ENCODE measurements at regions not wholly inside any gene's neighbourhood (a gene's known extent, or its start where the extent isn't known, plus 50 kb on each side); places are given as distances from the start of the nearest gene placed in this dataset.

DNA sequence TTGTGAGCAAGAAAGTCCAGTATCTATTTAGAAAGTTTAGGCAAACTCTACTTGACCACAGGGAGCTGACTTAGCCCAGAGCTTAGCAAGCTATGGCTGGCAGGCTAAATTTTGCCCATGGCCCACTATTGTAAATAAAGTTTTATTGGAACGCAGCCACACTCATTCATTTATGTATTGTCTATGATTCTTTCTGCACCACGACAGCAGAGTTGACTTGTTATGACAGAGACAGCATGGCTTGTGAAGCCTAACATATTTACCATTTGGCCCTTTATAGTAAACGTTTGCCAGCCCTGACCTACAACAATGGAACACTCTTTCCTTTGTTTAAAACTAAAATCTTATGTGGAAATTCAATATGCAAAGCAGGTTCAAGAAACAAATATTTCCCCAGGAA, 100.0 kb upstream of the ZFHX3 start (continued):
- TF ChIP-seq, protein P1, sequence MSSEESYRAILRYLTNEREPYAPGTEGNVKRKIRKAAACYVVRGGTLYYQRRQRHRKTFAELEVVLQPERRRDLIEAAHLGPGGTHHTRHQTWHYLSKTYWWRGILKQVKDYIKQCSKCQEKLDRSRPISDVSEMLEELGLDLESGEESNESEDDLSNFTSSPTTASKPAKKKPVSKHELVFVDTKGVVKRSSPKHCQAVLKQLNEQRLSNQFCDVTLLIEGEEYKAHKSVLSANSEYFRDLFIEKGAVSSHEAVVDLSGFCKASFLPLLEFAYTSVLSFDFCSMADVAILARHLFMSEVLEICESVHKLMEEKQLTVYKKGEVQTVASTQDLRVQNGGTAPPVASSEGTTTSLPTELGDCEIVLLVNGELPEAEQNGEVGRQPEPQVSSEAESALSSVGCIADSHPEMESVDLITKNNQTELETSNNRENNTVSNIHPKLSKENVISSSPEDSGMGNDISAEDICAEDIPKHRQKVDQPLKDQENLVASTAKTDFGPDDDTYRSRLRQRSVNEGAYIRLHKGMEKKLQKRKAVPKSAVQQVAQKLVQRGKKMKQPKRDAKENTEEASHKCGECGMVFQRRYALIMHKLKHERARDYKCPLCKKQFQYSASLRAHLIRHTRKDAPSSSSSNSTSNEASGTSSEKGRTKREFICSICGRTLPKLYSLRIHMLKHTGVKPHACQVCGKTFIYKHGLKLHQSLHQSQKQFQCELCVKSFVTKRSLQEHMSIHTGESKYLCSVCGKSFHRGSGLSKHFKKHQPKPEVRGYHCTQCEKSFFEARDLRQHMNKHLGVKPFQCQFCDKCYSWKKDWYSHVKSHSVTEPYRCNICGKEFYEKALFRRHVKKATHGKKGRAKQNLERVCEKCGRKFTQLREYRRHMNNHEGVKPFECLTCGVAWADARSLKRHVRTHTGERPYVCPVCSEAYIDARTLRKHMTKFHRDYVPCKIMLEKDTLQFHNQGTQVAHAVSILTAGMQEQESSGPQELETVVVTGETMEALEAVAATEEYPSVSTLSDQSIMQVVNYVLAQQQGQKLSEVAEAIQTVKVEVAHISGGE (CRISPR knock-in tag; IDR thresholded peaks at IDR 0.05), result no peak
- TF ChIP-seq POU2F2 (IDR thresholded peaks at IDR 0.05; ENCODE audit: borderline replicate concordance, low read depth, low read length), result no peak
- no peak for TF ChIP-seq RB1 (IDR thresholded peaks at IDR 0.05; ENCODE audit: borderline replicate concordance)
- TF ChIP-seq STAT1 (conservative IDR thresholded peaks at IDR 0.05), result no peak

DNA sequence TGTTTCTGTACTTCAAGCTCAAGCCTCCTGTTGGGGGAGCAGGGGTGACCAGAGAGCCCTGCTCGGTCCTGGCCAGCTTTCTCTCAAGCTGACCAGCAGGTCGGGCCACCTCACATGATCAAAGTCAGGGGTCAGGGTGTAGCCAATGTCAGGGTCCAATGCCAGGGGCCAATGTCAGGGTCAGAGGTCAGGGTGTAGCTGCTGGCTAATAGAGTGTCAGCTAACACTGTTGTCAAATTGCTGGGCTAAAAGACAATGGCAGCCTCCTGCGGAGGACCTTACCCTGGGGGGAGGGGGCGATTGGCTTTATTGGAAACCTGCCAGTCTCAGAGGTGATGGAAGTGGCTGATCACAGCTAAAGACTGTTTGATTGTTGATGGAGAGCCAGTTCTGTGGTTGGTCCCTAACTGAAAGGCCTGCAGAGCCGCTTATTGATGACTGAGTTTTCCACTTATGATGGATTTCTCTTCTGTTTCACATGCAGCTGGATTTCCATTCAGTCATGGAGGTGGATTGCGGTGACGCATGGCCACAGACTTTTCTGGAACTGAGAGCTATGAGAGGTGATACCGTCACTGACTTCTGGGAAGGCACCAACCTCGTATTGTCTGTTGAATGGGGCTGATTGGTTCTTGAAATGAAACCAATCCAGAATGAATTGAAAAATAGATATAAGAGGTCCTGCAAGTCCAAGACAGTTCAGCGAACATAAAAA, 97.4 kb upstream of the ZFHX3 start:
- intact Hi-C loops (cut with micrococcal nuclease; ENCODE audit: unreplicated experiment) (no loop called here), in situ Hi-C loops (cut with MboI) (no loop called here)
- DNase-seq (ENCODE audit: low read depth, low spot score) (no peak), FAIRE-seq (no peak), ATAC-seq (no peak)
- WGBS (ENCODE audit: insufficient coverage, insufficient replicate concordance, low lambda C conversion rate, missing lambda C conversion rate), result 36% methylated on average over 10 of the region's 10 CpGs
- Histone ChIP-seq H3K9me3 (replicated peaks; ENCODE audit: control insufficient read depth, insufficient read depth, low read length) (no peaks in the 10 kb centered on the region; the same call in 2 of the 3 replicates), H4K20me1 (ENCODE audit: control insufficient read depth, insufficient read depth) (no peaks in the 10 kb centered on the region), H3K27ac (ENCODE audit: control insufficient read depth, insufficient read depth) (no peak overlapping the region), H3K36me3 (ENCODE audit: control insufficient read depth in 2 of 2, insufficient read depth in 2 of 2, low read length in 1 of 2) (no peaks in the 10 kb centered on the region), H3K4me1 (ENCODE audit: control insufficient read depth, insufficient read depth, low read length) (no peaks in the 10 kb centered on the region), H3K4me2 (ENCODE audit: control insufficient read depth, insufficient read depth) (no peak overlapping the region), H3K27me3 (replicated peaks in 1 of 2; ENCODE audit: control insufficient read depth in 2 of 2, insufficient read depth in 2 of 2, low read length in 1 of 2) (peaks cover 0 to 3% of the 10 kb centered on the region in 2 experiments; a peak in 3 of 4 replicates), H3K4me3 (no peak overlapping the region), H3K79me2 (ENCODE audit: control insufficient read depth, insufficient read depth, low read length) (no peaks in the 10 kb centered on the region), H2AFZ (ENCODE audit: control insufficient read depth, low read depth, low read length) (no peak overlapping the region), H3K9ac (ENCODE audit: control insufficient read depth, insufficient read depth, low read length) (no peak overlapping the region)
- RAD21 ChIA-PET (ENCODE audit: unreplicated experiment), result no interaction called here
- SMC1A ChIA-PET (ENCODE audit: uncharacterized antibody, unreplicated experiment), result no interaction called here
- BruUV-seq (replicated peaks), result no TSS peak
- CTCF ChIA-PET, result no interaction called here
- POLR2A ChIA-PET, result no interaction called here
- TF ChIP-seq CREM (IDR thresholded peaks at IDR 0.05; ENCODE audit: low read depth) (no peak), MEF2A (IDR thresholded peaks at IDR 0.05; ENCODE audit: insufficient read depth, low read depth, low read length) (no peak), ZNF274 (IDR thresholded peaks at IDR 0.05; ENCODE audit: insufficient read depth, insufficient read length) (no peak), MYB (IDR thresholded peaks at IDR 0.05; ENCODE audit: borderline replicate concordance, low read depth, low read length) (no peak), STAT3 (IDR thresholded peaks at IDR 0.05; ENCODE audit: low read depth, low read length) (no peak), TBL1XR1 (IDR thresholded peaks at IDR 0.05; ENCODE audit: low read depth, low read length) (no peak), ZNF217 (IDR thresholded peaks at IDR 0.05) (no peak)
- TF ChIP-seq, protein P2, sequence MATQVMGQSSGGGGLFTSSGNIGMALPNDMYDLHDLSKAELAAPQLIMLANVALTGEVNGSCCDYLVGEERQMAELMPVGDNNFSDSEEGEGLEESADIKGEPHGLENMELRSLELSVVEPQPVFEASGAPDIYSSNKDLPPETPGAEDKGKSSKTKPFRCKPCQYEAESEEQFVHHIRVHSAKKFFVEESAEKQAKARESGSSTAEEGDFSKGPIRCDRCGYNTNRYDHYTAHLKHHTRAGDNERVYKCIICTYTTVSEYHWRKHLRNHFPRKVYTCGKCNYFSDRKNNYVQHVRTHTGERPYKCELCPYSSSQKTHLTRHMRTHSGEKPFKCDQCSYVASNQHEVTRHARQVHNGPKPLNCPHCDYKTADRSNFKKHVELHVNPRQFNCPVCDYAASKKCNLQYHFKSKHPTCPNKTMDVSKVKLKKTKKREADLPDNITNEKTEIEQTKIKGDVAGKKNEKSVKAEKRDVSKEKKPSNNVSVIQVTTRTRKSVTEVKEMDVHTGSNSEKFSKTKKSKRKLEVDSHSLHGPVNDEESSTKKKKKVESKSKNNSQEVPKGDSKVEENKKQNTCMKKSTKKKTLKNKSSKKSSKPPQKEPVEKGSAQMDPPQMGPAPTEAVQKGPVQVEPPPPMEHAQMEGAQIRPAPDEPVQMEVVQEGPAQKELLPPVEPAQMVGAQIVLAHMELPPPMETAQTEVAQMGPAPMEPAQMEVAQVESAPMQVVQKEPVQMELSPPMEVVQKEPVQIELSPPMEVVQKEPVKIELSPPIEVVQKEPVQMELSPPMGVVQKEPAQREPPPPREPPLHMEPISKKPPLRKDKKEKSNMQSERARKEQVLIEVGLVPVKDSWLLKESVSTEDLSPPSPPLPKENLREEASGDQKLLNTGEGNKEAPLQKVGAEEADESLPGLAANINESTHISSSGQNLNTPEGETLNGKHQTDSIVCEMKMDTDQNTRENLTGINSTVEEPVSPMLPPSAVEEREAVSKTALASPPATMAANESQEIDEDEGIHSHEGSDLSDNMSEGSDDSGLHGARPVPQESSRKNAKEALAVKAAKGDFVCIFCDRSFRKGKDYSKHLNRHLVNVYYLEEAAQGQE (IDR thresholded peaks at IDR 0.05; ENCODE audit: low read depth, low read length), result no peak
- TF ChIP-seq, protein P3, sequence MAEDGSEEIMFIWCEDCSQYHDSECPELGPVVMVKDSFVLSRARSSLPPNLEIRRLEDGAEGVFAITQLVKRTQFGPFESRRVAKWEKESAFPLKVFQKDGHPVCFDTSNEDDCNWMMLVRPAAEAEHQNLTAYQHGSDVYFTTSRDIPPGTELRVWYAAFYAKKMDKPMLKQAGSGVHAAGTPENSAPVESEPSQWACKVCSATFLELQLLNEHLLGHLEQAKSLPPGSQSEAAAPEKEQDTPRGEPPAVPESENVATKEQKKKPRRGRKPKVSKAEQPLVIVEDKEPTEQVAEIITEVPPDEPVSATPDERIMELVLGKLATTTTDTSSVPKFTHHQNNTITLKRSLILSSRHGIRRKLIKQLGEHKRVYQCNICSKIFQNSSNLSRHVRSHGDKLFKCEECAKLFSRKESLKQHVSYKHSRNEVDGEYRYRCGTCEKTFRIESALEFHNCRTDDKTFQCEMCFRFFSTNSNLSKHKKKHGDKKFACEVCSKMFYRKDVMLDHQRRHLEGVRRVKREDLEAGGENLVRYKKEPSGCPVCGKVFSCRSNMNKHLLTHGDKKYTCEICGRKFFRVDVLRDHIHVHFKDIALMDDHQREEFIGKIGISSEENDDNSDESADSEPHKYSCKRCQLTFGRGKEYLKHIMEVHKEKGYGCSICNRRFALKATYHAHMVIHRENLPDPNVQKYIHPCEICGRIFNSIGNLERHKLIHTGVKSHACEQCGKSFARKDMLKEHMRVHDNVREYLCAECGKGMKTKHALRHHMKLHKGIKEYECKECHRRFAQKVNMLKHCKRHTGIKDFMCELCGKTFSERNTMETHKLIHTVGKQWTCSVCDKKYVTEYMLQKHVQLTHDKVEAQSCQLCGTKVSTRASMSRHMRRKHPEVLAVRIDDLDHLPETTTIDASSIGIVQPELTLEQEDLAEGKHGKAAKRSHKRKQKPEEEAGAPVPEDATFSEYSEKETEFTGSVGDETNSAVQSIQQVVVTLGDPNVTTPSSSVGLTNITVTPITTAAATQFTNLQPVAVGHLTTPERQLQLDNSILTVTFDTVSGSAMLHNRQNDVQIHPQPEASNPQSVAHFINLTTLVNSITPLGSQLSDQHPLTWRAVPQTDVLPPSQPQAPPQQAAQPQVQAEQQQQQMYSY (CRISPR knock-in tag; IDR thresholded peaks at IDR 0.05), result no peak
